HTR-8/SVneo (cell line): ENCODE measurements at regions not wholly inside any gene's neighbourhood (a gene's known extent, or its start where the extent isn't known, plus 50 kb on each side); places are given as distances from the start of the nearest gene placed in this dataset.

Experiments
- DNase-seq: peaks from one replicate; pipeline ENCODE4 v3.0.0; 2011; ENCODE audit warnings: low spot score, mixed read lengths; ENCODE audit not compliant: insufficient read length
- FAIRE-seq: peaks from 2 replicates; lab custom pipeline; 2011; peaks lifted over from hg19 to GRCh38; lab: Jason Lieb, UNC

DNA sequence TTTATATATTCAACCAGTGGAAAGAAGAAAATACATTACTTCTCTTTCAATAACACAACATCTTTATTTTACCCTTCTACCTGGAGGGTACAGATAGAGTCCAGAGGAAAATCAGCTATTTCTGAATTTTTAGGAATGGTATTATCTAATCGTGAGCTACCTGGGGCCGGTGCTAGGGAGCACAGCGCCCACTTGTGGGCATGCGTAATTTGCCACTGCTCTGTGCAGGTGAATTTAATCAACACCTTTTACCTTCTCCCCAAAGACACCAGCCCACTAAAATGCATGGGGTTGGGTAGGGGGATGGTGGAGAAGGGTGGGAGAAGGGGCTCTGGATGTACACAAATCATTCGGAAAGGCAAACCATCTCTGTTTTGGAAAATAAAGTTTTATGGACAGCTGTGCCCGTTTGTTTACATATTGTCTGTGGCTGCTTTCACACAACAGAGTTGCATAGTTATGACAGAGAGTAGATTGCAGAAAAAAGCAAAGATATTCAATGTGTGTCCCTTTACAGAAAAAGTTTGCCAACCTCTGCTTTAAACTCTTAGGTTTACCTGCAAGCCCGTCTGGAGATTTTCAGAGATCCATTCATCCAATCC, 51.5 kb upstream of the DCC start:
- DNase-seq (no peak), FAIRE-seq (no peak)

- DNase-seq (no peak), FAIRE-seq (no peak)
Observed at GRCh38 chr18:52289392-52289791, 50.6 kb upstream of the DCC start.
